Right atrium auricular region (tissue), 2 donors: ENCODE measurements at regions not wholly inside any gene's neighbourhood (a gene's known extent, or its start where the extent isn't known, plus 50 kb on each side); places are given as distances from the start of the nearest gene placed in this dataset.

ENCODE experiments used
- DNase-seq: peaks from one replicate; pipeline ENCODE4 v3.0.0-alpha.2; 2019; ENCODE audit warnings: low spot score
- H3K27ac ChIP-seq, 2 donors: fragments of 200-600 bp; sonication (generic); 1 replicate in 1 of 2; 2 replicates in 1 of 2; pipeline ENCODE4 v1.5.1; 2016 to 2019
- H3K27me3 ChIP-seq, 2 donors: fragments of 200-600 bp; sonication (generic); one replicate each; pipeline versions ENCODE4 v1.5.1 to v1.6.0; 2017 to 2019
- H3K36me3 ChIP-seq: fragments of 200-600 bp; sonication (generic); one replicate; pipeline ENCODE4 v1.5.1; 2016
- H3K4me1 ChIP-seq, 2 donors: fragments of 200-600 bp; sonication (generic); one replicate each; pipeline versions ENCODE4 v1.5.1 to v1.6.0; 2017 to 2019
- H3K4me3 ChIP-seq, 2 donors: fragments of 200-600 bp; sonication (generic); 1 replicate in 1 of 2; 2 replicates in 1 of 2; pipeline ENCODE4 v1.5.1; 2017 to 2019; ENCODE audit warnings: mild to moderate bottlenecking in 1 of 2, moderate library complexity in 1 of 2
- H3K9me3 ChIP-seq, 2 donors: fragments of 200-600 bp; sonication (generic); one replicate each; pipeline ENCODE4 v1.5.1; 2019
- CTCF ChIP-seq, 2 donors: fragments of 200-600 bp; sonication (generic); IDR thresholded peaks; one replicate each; pipeline ENCODE4 v1.5.1; 2019; ENCODE audit warnings: antibody characterized with exemption in 2 of 2

GRCh38 chr5:172542651-172543131 lies 88.4 kb upstream of the SH3PXD2B start:
- no peak for TF ChIP-seq CTCF (IDR thresholded peaks at IDR 0.05)
- DNase-seq: peak; percentile 50
- no peaks in the 10 kb centered on the region for H3K27me3 ChIP-seq

GRCh38 chr5:172541773-172542136 lies 87.4 kb upstream of the SH3PXD2B start:
- TF ChIP-seq CTCF (IDR thresholded peaks at IDR 0.05): no peak
- H3K4me3 ChIP-seq: no peak overlapping the region
- H3K36me3 ChIP-seq: no peaks in the 10 kb centered on the region
- no peak overlapping the region for H3K27ac ChIP-seq
- peaks cover 0 to 5% of the 10 kb centered on the region in 2 donors for H3K4me1 ChIP-seq
- no peaks in the 10 kb centered on the region for H3K27me3 ChIP-seq
- H3K9me3 ChIP-seq: no peaks in the 10 kb centered on the region
- no peak for DNase-seq

More at GRCh38 chr5:172542651-172543131, 88.4 kb upstream of the SH3PXD2B start:
- Histone ChIP-seq H3K4me1 (peaks cover 0 to 5% of the 10 kb centered on the region in 2 donors), H3K9me3 (no peaks in the 10 kb centered on the region), H3K36me3 (no peaks in the 10 kb centered on the region), H3K4me3 (no peak overlapping the region), H3K27ac (no peak overlapping the region)

- no peak overlapping the region for H3K27ac ChIP-seq
- H3K9me3 ChIP-seq: no peaks in the 10 kb centered on the region
- H3K27me3 ChIP-seq: no peaks in the 10 kb centered on the region
- H3K36me3 ChIP-seq: no peaks in the 10 kb centered on the region
- H3K4me1 ChIP-seq: peaks cover 0 to 5% of the 10 kb centered on the region in 2 donors
- H3K4me3 ChIP-seq: no peak overlapping the region
- no peak for TF ChIP-seq CTCF (IDR thresholded peaks at IDR 0.05)
- DNase-seq: peak; percentile 38
These were observed 86.9 kb upstream of the SH3PXD2B start for GRCh38 chr5:172541099-172541772.

GRCh38 chr5:172540099-172540870 lies 86.0 kb upstream of the SH3PXD2B start:
- DNase-seq: peak; percentile 36
- H3K9me3 ChIP-seq: no peaks in the 10 kb centered on the region
- peaks cover 0 to 5% of the 10 kb centered on the region in 2 donors for H3K4me1 ChIP-seq

GRCh38 chr5:172535108-172535445 lies 80.8 kb upstream of the SH3PXD2B start:
- H3K4me3 ChIP-seq: no peak overlapping the region
- peak; percentile 57 for DNase-seq
- H3K4me1 ChIP-seq: peaks cover 0 to 36% of the 10 kb centered on the region in 2 donors
- TF ChIP-seq CTCF (IDR thresholded peaks at IDR 0.05): no peak
- H3K27ac ChIP-seq: peak overlapping the region in 1 of 2 donors; percentile 78
- no peaks in the 10 kb centered on the region for H3K27me3 ChIP-seq
- no peaks in the 10 kb centered on the region for H3K9me3 ChIP-seq
- no peaks in the 10 kb centered on the region for H3K36me3 ChIP-seq

More at GRCh38 chr5:172540099-172540870, 86.0 kb upstream of the SH3PXD2B start:
- Histone ChIP-seq H3K27ac (no peak overlapping the region), H3K4me3 (no peak overlapping the region), H3K27me3 (no peaks in the 10 kb centered on the region), H3K36me3 (no peaks in the 10 kb centered on the region)
- no peak for TF ChIP-seq CTCF (IDR thresholded peaks at IDR 0.05)
